GM12865 (cell line): ENCODE measurements at regions not wholly inside any gene's neighbourhood (a gene's known extent, or its start where the extent isn't known, plus 50 kb on each side); places are given as distances from the start of the nearest gene placed in this dataset.

Source experiments
- DNase-seq: peaks from one replicate; pipeline ENCODE4 v3.0.0; 2010; ENCODE audit warnings: low read depth
- H3K4me3 ChIP-seq: 2 replicates; pipeline ENCODE4 v1.5.1; 2011; ENCODE audit warnings: mild to moderate bottlenecking, low read depth, low read length, control low read depth
- TF ChIP-seq, protein P1 (sequence below): IDR thresholded peaks from 2 replicates; pipeline ENCODE4 v1.5.1; 2011; ENCODE audit warnings: low read length, control low read depth, low read depth, inconsistent platforms; ENCODE audit not compliant: insufficient read depth; ENCODE audit errors: missing control alignments

DNA sequence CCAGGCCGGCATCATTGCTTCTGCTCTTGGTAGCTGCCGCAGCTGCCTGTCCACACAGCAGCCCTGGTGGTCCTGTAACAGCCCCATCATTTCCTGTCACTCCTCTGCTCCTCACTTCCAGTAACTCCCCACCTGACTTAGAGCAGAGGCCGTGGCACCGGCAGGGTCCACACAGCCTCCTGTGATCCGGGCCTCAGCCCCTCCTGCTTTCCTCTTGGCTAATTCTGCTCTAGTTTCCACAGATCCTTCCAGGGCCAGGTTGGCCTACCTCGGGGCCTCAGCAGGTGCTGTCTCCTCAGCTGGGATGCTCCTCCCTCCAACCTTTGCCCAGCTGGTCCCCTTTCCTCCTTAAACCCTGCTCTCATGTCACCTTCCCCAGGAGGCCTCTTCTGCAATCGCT is 80.2 kb downstream of the FZD10 start:
- DNase-seq: no peak
- H3K4me3 ChIP-seq: no peak overlapping the region
- TF ChIP-seq, protein P1, sequence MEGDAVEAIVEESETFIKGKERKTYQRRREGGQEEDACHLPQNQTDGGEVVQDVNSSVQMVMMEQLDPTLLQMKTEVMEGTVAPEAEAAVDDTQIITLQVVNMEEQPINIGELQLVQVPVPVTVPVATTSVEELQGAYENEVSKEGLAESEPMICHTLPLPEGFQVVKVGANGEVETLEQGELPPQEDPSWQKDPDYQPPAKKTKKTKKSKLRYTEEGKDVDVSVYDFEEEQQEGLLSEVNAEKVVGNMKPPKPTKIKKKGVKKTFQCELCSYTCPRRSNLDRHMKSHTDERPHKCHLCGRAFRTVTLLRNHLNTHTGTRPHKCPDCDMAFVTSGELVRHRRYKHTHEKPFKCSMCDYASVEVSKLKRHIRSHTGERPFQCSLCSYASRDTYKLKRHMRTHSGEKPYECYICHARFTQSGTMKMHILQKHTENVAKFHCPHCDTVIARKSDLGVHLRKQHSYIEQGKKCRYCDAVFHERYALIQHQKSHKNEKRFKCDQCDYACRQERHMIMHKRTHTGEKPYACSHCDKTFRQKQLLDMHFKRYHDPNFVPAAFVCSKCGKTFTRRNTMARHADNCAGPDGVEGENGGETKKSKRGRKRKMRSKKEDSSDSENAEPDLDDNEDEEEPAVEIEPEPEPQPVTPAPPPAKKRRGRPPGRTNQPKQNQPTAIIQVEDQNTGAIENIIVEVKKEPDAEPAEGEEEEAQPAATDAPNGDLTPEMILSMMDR: no peak

DNA sequence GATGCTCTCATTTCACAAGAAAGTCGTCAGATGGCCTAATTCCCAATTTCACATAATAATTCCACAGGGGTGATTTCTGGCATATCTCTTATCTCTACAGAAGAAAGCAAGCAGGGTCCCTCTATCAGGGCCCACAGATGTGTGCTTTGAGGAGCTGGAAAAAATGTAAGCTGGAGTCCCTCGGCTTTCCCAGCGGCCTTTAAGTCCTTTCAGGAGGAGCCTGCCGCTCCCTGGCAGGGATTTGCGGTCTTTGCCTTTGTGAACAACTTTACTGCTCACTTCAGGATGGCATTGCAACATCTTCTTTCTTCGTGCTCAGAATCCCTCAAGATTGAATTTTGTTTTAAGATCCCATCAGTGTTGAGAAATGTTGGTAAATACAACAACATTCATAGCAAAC is 83.0 kb downstream of the FZD10 start:
- no peak for DNase-seq
- no peak overlapping the region for H3K4me3 ChIP-seq
- TF ChIP-seq, protein P1: no peak

DNA sequence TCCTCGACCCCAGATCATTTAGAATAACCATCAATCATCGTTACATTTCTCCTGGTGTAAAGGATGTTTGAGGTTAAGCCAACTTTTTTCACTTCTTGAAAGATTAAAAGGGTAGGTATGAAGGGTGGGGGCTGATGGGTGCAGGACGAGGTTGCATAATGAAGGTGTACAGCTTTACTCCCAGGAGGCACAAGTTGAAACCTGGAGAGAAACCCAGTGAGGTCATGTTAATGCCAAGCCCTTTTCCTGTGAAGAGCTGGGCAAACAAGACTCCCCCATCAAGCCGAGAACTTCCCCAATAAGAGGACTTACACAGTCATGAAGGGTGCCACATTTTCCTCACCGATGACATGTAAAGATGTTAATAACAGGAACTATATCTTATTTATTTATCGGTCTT is 84.3 kb downstream of the FZD10 start:
- TF ChIP-seq, protein P1: no peak
- H3K4me3 ChIP-seq: no peak overlapping the region
- no peak for DNase-seq

DNA sequence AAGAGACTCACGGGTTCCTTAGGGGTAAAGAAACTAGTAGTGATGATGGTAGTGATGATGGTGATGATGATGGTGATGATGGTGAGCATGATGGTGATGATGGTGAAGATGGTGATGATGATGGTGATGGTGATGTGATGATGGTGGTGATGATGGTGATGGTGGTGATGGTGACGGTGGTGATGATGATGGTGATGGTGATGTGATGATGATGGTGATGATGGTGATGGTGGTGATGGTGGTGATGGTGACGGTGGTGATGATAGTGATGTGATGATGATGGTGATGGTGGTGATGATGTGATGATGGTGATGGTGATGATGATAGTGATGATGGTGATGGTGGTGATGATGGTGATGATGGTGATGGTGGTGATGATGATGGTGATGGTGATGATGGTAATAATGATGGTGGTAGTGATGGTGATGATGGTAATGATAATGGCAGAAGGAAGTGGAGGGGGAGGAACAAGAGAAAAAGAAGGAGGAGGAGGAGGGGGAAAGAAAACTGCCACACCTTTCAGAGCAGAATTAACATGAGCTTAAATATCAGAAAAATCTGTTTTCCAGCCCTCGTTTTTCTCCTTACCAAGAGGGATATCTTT is 85.5 kb downstream of the FZD10 start:
- DNase-seq: no peak
- TF ChIP-seq, protein P1: no peak
- H3K4me3 ChIP-seq: no peak overlapping the region

DNA sequence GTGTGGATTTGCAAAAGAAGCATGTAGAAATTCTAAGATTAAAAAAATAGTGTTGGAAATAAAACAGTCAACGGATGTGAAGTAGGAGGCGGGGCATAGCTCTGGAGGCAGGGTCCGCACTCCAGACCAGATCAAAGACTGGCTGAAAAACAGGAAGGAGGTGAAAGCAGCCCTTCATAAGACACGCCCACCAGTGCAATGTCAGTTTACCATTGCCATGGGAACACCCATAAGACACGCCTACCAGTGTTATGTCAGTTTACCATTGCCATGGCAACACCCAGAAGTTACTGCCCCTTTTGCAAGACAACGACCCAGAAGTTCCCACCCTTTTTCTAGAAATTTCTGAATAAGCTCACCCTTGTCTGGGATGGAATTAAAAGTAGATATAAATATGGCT is 87.1 kb downstream of the FZD10 start:
- H3K4me3 ChIP-seq: no peak overlapping the region
- no peak for DNase-seq
- TF ChIP-seq, protein P1: no peak

DNA sequence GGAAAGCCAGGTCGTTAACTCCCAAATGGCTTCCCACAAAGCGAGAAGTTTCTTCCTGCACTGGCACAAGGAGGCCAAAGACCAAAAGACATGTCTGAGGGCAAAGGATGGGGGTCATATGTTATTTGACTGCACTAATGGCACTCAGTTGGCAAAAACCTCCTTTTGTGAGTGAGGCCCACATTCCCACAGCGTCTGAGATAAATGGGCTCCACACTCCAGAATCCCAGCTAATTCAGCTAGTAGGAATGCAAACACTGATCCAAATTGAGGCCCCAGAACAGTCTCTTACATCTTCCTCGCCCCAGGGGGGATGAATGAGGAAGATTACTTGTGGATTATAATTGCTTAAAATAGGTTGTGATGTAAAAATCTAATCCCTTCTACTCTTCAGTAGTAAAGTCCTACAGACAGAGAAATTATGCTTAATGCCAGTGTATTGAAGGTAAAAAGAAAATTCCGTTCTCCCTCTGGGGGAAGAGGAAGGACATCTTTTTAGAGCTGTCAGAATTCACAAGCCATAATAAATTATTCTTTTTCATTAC is 86.4 kb upstream of the PIWIL1 start:
- no peak for DNase-seq
- TF ChIP-seq, protein P1: no peak
- H3K4me3 ChIP-seq: no peak overlapping the region

DNA sequence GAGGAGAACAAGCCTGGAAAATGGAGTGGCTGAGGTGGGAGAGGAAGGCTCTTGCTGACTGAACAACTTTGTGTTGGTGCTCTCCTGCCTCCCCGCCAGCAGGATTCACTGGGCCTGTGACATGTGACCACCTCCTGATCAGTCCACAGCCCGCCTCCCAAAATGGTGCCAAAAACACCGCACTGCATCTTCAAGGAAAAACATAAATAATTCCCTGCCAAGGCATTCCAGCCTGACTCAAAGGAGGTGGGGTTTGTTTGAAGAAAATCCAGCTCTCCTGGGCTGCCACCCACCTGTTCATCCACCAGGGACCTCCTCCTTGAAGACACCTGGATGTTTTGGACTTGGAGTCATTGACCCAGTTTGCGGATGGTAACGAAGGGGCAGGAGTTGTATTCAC is 83.8 kb upstream of the PIWIL1 start:
- TF ChIP-seq, protein P1: no peak
- H3K4me3 ChIP-seq: no peak overlapping the region
- DNase-seq: no peak
